ENCODE measurements at regions not wholly inside any gene's neighbourhood (a gene's known extent, or its start where the extent isn't known, plus 50 kb on each side); places are given as distances from the start of the nearest gene placed in this dataset.
"Not testable (repeated sequence)": the region's sequence is repeated elsewhere in the genome, so short reads cannot be mapped to it uniquely, and the experiment has no call there.

DNA sequence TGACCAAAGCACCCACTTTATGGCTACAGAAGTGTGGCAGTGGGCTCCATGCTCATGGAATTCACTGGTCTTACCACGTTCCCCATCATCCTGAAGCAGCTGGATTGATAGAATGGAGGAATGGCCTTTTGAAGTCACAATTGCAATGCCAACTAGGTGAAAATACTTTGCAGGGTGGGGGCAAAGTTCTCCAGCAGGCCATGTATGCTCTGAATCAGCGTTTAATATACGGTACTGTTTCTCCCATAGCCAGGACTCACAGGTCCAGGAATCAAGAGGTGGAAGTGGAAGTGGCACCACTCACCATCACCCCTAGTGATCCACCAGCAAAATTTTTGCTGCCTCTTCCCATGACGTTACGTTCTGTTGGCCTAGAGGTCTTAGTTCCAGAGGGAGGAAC is 60.5 kb upstream of the GMDS start:
- intact Hi-C loops (cut with DNase I): loop anchor here in 1 of 10 donors (5.0 kb wide), 1 partner anchor 54 kb away; no protein-coding TSS in a partner anchor
- ATAC-seq: no peak
- WGBS, 4 donors: 93 to 97% (median 95%) methylated on average over 5 of the region's 5 CpGs
- H3K27me3 ChIP-seq: no peaks in the 10 kb centered on the region
- H3K36me3 ChIP-seq: no peaks in the 10 kb centered on the region
- H3K9me3 ChIP-seq: peaks cover 0 to 11% (median 0%) of the 10 kb centered on the region in 12 donors
- no peak overlapping the region for H3K27ac ChIP-seq
- no peak for TF ChIP-seq POLR2A (IDR thresholded peaks at IDR 0.05)
- TF ChIP-seq, protein P1, sequence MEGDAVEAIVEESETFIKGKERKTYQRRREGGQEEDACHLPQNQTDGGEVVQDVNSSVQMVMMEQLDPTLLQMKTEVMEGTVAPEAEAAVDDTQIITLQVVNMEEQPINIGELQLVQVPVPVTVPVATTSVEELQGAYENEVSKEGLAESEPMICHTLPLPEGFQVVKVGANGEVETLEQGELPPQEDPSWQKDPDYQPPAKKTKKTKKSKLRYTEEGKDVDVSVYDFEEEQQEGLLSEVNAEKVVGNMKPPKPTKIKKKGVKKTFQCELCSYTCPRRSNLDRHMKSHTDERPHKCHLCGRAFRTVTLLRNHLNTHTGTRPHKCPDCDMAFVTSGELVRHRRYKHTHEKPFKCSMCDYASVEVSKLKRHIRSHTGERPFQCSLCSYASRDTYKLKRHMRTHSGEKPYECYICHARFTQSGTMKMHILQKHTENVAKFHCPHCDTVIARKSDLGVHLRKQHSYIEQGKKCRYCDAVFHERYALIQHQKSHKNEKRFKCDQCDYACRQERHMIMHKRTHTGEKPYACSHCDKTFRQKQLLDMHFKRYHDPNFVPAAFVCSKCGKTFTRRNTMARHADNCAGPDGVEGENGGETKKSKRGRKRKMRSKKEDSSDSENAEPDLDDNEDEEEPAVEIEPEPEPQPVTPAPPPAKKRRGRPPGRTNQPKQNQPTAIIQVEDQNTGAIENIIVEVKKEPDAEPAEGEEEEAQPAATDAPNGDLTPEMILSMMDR (IDR thresholded peaks at IDR 0.05): no peak
- H3K4me3 ChIP-seq: no peak overlapping the region
- H3K4me1 ChIP-seq: no peaks in the 10 kb centered on the region
- DNase-seq: no peak

DNA sequence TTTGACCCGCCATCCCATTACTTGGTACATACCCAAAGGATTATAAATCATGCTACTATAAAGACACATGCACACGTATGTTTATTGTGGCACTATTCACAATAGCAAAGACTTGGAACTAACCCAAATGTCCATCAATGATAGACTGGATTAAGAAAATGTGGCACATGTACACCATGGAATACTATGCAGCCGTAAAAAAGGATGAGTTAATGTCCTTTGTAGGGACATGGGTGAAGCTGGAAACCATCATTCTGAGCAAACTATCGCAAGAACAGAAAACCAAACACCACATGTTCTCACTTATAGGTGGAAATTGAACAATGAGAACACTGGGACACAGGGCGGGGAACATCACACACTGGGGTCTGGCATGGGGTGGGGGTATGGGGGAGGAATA is 57.1 kb upstream of the GMDS start:
- H3K27ac ChIP-seq; intact Hi-C loops (cut with DNase I); H3K36me3 ChIP-seq; H3K4me1 ChIP-seq; ATAC-seq; H3K27me3 ChIP-seq; DNase-seq; H3K4me3 ChIP-seq: not testable (repeated sequence)
- peaks cover 0 to 32% (median 0%) of the 10 kb centered on the region in 12 donors for H3K9me3 ChIP-seq
- WGBS, 4 donors: 94 to 98% (median 96%) methylated on average over 5 of the region's 5 CpGs

DNA sequence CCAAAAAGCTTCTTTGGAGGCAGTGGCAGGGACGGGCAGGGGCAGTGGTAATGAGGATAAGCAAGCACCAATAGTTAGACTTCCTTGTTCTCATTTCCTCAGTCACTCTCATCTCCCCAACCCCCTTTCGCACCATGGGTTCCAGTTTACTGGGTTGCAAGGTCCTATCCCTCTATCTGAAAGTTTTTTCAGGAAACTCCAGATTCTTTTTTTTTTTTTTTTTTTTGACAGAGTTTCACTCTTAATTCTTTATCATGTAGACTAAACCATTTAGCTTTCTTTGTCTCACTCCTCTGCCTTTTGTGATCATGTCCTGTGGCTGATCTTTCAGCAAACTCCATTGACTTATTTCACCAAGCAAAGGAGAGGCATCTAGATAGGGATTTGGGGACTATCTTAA is 51.4 kb upstream of the GMDS start:
- TF ChIP-seq POLR2A (IDR thresholded peaks at IDR 0.05): no peak
- TF ChIP-seq, protein P1 (IDR thresholded peaks at IDR 0.05): no peak
- Histone ChIP-seq H3K27ac (no peak overlapping the region), H3K36me3 (no peaks in the 10 kb centered on the region), H3K9me3 (peaks cover 0 to 64% (median 8%) of the 10 kb centered on the region in 12 donors), H3K4me1 (no peaks in the 10 kb centered on the region), H3K4me3 (no peak overlapping the region), H3K27me3 (no peaks in the 10 kb centered on the region)
- no peak for ATAC-seq
- 91 to 94% (median 92%) methylated on average over 2 of the region's 2 CpGs for WGBS, 4 donors
- no peak for DNase-seq
- intact Hi-C loops (cut with DNase I): no loop called here
